HG03159 (cell line): ENCODE measurements at regions not wholly inside any gene's neighbourhood (a gene's known extent, or its start where the extent isn't known, plus 50 kb on each side); places are given as distances from the start of the nearest gene placed in this dataset.
"Not testable (repeated sequence)": the region's sequence is repeated elsewhere in the genome, so short reads cannot be mapped to it uniquely, and the experiment has no call there.

Experiments used
- ATAC-seq: cut with Tn5 transposase; IDR thresholded peaks from one replicate; pipeline ENCODE4 v1.9.1; 2021; ENCODE audit warnings: mild to moderate bottlenecking, moderate library complexity; ENCODE audit not compliant: unreplicated experiment

- no peak for ATAC-seq
Measured at GRCh38 chr11:130671801-130672700, 223.6 kb downstream of the ADAMTS15 start.

GRCh38 chr11:130672911-130673310 lies 224.5 kb downstream of the ADAMTS15 start:
- no peak for ATAC-seq

GRCh38 chr11:130673698-130674097 lies 225.3 kb downstream of the ADAMTS15 start:
- no peak for ATAC-seq

GRCh38 chr11:130674686-130675308 lies 226.4 kb downstream of the ADAMTS15 start:
- ATAC-seq = no peak

GRCh38 chr11:130675371-130675821 lies 227.0 kb downstream of the ADAMTS15 start:
- no peak for ATAC-seq

- no peak for ATAC-seq
Measured at GRCh38 chr11:130675917-130676316, 227.5 kb downstream of the ADAMTS15 start.

GRCh38 chr11:130677486-130678153 lies 229.2 kb downstream of the ADAMTS15 start:
- ATAC-seq = no peak

GRCh38 chr11:130679247-130679646 lies 230.8 kb downstream of the ADAMTS15 start:
- no peak for ATAC-seq

GRCh38 chr11:130682471-130682870 lies 233.8 kb downstream of the SNX19 start:
- ATAC-seq = not testable (repeated sequence)

GRCh38 chr11:130689222-130689908 lies 226.9 kb downstream of the SNX19 start:
- no peak for ATAC-seq

- no peak for ATAC-seq
Measured at GRCh38 chr11:130691581-130691980, 224.7 kb downstream of the SNX19 start.

GRCh38 chr11:130692220-130692619 lies 224.1 kb downstream of the SNX19 start:
- ATAC-seq = no peak

GRCh38 chr11:130693543-130693942 lies 222.7 kb downstream of the SNX19 start:
- no peak for ATAC-seq

GRCh38 chr11:130694488-130695045 lies 221.7 kb downstream of the SNX19 start:
- ATAC-seq = no peak

GRCh38 chr11:130698174-130698573 lies 218.1 kb downstream of the SNX19 start:
- ATAC-seq = no peak

GRCh38 chr11:130699561-130699960 lies 216.7 kb downstream of the SNX19 start:
- ATAC-seq = no peak

- no peak for ATAC-seq
Measured at GRCh38 chr11:130700092-130700491, 216.2 kb downstream of the SNX19 start.

GRCh38 chr11:130703489-130704190 lies 212.6 kb downstream of the SNX19 start:
- ATAC-seq = no peak

- no peak for ATAC-seq
Measured at GRCh38 chr11:130705670-130706421, 210.4 kb downstream of the SNX19 start.
